IPS-NIHi11 (cell line): ENCODE measurements at regions not wholly inside any gene's neighbourhood (a gene's known extent, or its start where the extent isn't known, plus 50 kb on each side); places are given as distances from the start of the nearest gene placed in this dataset.
"Not testable (repeated sequence)": the region's sequence is repeated elsewhere in the genome, so short reads cannot be mapped to it uniquely, and the experiment has no call there.

Source experiments
- DNase-seq: peaks from one replicate; pipeline ENCODE4 v3.0.0; 2012; ENCODE audit warnings: mixed read lengths, low spot score

DNA sequence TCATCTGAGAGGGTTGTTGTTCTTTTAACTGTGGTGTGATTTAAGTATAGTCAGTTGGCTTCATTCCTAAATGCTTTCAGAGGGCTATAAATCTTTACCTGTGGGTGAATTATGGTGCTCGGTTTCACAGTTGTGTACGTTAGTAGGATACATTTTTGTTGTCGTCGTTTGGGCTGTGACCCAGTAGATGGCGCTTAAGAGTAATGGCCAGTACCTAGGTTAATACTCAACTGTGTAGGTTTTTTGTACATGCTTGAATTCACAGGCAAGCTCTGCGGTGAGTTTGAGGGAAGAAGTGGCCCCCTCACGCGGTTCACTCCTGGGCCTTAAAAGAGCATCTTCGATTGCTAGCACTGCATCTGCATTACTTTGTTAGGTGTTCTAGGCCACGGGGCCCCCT lies 571.7 kb upstream of the TGIF2LX start:
- DNase-seq: peak; percentile 9

DNA sequence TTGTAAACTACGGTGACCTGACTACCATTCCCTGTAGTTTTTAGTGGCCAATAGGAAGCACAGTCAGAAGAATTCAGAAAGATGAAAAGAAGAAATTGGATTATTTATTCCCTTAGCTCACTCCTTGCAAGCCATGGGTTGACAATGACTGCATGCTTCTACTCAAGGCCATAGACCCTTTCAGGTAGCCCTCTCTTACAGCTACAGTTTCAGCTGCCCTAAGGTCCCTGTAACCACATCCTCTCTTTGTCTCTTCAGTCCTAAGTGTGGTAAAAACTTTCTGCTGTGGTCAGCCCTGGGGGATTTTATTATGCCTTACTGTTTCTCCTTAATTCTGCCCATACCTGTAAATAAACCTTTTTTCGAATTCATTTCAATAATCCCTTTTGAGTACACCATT lies 551.8 kb upstream of the TGIF2LX start:
- not testable (repeated sequence) for DNase-seq

DNA sequence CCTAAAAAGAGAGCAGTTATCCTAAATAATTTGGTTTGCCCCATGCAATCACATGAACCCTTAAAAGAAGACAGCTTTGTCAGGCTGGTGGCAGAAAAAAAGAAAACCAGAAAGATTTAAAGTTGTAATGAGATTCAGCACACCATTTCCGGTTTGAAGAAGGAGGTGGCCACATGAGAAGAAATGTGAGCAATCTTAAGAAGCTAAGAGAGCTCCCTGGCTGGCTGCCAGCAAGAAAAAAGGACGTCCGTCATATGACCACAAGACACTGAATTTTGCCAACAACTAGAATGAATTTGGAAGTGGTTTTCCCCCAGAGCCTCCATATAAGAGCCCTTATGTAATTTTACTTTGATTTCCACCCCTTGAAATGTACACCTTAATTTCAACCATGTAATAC lies 528.7 kb upstream of the TGIF2LX start:
- not testable (repeated sequence) for DNase-seq

GRCh38 chrX:89402818-89403217 lies 518.9 kb upstream of the TGIF2LX start:
- not testable (repeated sequence) for DNase-seq

- not testable (repeated sequence) for DNase-seq
Measured at GRCh38 chrX:89405148-89405547, 516.6 kb upstream of the TGIF2LX start.

GRCh38 chrX:89416930-89417329 lies 504.8 kb upstream of the TGIF2LX start:
- DNase-seq: not testable (repeated sequence)

GRCh38 chrX:89432652-89433231 lies 489.0 kb upstream of the TGIF2LX start:
- not testable (repeated sequence) for DNase-seq
